OCI-LY7 (cell line): ENCODE measurements at regions not wholly inside any gene's neighbourhood (a gene's known extent, or its start where the extent isn't known, plus 50 kb on each side); places are given as distances from the start of the nearest gene placed in this dataset.
A peak's percentile ranks its signal among the peaks of the same experiment; 100 is the strongest.

ENCODE experiments used
- BruUV-seq: library from RNA; stranded (reverse); fragments of 400-500 nt; replicated peaks from 2 replicates; lab custom pipeline; 2021; lab: Mats Ljungman, UMichigan
- CTCF ChIA-PET: fragments of 300-600 bp; sonication (Branson Sonifier 250); formaldehyde crosslinking; loops from one replicate; lab custom pipeline; 2022; ENCODE audit warnings: antibody characterized with exemption; ENCODE audit not compliant: unreplicated experiment; lab: Charles Lee
- POLR2A ChIA-PET: fragments of 300-600 bp; sonication (Branson Sonifier 250); formaldehyde crosslinking; loops from one replicate; lab custom pipeline; 2022; ENCODE audit warnings: antibody characterized with exemption; lab: Charles Lee
- DNase-seq: peaks from one replicate; pipeline ENCODE4 v3.0.0-alpha.2; 2015; ENCODE audit warnings: low spot score
- H2AFZ ChIP-seq: fragments of 200-600 bp; sonication (generic), shearing (Covaris generic); 2 replicates; pipeline ENCODE4 v1.6.1; 2014; ENCODE audit warnings: mild to moderate bottlenecking, antibody characterized with exemption, low read length, moderate library complexity
- H3K27ac ChIP-seq: fragments of 200-600 bp; sonication (generic); 2 replicates; pipeline ENCODE4 v1.5.1; 2014; ENCODE audit warnings: mixed run types, low read depth, mild to moderate bottlenecking, moderate library complexity, low read length, inconsistent platforms; ENCODE audit not compliant: poor library complexity, severe bottlenecking
- H3K36me3 ChIP-seq: fragments of 200-600 bp; sonication (generic); 2 replicates; pipeline ENCODE4 v1.6.1; 2014; ENCODE audit warnings: mild to moderate bottlenecking, antibody characterized with exemption, low read length, moderate library complexity, mixed read lengths; ENCODE audit not compliant: insufficient read depth
- H3K4me1 ChIP-seq: fragments of 200-600 bp; sonication (generic); 2 replicates; pipeline ENCODE4 v1.5.1; 2014; ENCODE audit warnings: mild to moderate bottlenecking, low read length; ENCODE audit not compliant: insufficient read depth, poor library complexity, severe bottlenecking
- H3K4me2 ChIP-seq: fragments of 200-600 bp; sonication (generic); 2 replicates; pipeline ENCODE4 v1.6.1; 2014; ENCODE audit warnings: mild to moderate bottlenecking, low read length
- H3K4me3 ChIP-seq: fragments of 200-600 bp; sonication (generic); 2 replicates; pipeline ENCODE4 v1.5.1; 2014; ENCODE audit warnings: mild to moderate bottlenecking, low read depth, low read length; ENCODE audit not compliant: poor library complexity, severe bottlenecking
- H3K79me2 ChIP-seq: fragments of 200-600 bp; sonication (generic); 2 replicates; pipeline ENCODE4 v1.6.1; 2016; ENCODE audit warnings: low read depth, mild to moderate bottlenecking, low read length, moderate library complexity, mixed read lengths; ENCODE audit not compliant: insufficient read depth
- H3K9me2 ChIP-seq: fragments of 200-600 bp; sonication (generic); 2 replicates; pipeline ENCODE4 v1.6.1; 2016; ENCODE audit warnings: mild to moderate bottlenecking, low read length, mixed read lengths; ENCODE audit not compliant: insufficient read depth
- H3K9me3 ChIP-seq: fragments of 200-600 bp; sonication (generic); 2 replicates; pipeline ENCODE4 v1.6.1; 2014; ENCODE audit warnings: mild to moderate bottlenecking, mixed run types, low read length, mixed read lengths
- H4K20me1 ChIP-seq: fragments of 200-600 bp; sonication (generic); 2 replicates; pipeline ENCODE4 v1.6.1; 2014; ENCODE audit warnings: mild to moderate bottlenecking, antibody characterized with exemption, low read length, moderate library complexity, mixed read lengths; ENCODE audit not compliant: insufficient read depth
- CTCF ChIP-seq: fragments of 200-600 bp; sonication (generic); conservative IDR thresholded peaks from 2 replicates; pipeline ENCODE4 v1.5.1; 2014; ENCODE audit warnings: mild to moderate bottlenecking, antibody characterized with exemption, low read length, moderate library complexity, mixed read lengths
- EZH2phosphoT487 ChIP-seq: fragments of 200-600 bp; sonication (generic); IDR thresholded peaks from 2 replicates; pipeline ENCODE4 v1.6.1; 2018; ENCODE audit warnings: low read depth, borderline replicate concordance, mild to moderate bottlenecking, mixed run types, antibody characterized with exemption, low read length, moderate library complexity, mixed read lengths
- intact Hi-C: fragments of 100-400 bp; cut with micrococcal nuclease; formaldehyde crosslinking; loops from one replicate; pipeline ENCODE4 v1.10.0; 2022; ENCODE audit not compliant: unreplicated experiment

DNA sequence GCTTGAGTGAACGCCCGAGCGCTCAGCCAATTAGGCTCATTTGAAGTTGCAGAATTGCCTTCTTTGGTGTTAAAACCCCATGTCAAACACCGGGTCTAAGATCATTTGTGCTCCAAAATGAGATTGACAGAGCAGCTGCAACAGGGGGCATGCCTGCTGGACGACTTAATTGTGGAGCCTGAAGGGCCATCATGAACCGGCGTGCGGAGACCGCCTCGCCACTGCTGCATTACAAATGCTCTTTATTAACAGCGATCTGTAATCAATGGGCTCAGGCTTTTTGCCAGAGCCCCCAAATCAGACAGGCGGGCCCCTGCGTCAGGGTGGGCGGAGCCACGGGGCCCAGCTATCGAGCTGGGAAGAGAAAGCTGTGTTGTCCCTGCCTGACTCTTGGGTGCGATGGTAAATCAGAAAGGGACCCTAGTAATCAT, 183.2 kb downstream of the SIM1 start:
- Histone ChIP-seq H3K4me1 (no peaks in the 10 kb centered on the region), H3K36me3 (no peaks in the 10 kb centered on the region), H4K20me1 (no peaks in the 10 kb centered on the region), H3K9me3 (no peaks in the 10 kb centered on the region), H3K9me2 (no peaks in the 10 kb centered on the region), H3K4me2 (peak overlapping the region; percentile 3; the same call in 1 of the 2 replicates), H2AFZ (no peak overlapping the region), H3K27ac (no peak overlapping the region), H3K4me3 (no peak overlapping the region), H3K79me2 (no peaks in the 10 kb centered on the region)
- no peak for TF ChIP-seq CTCF
- no peak for TF ChIP-seq EZH2phosphoT487
- POLR2A ChIA-PET, result no interaction called here
- intact Hi-C loops, result no loop called here
- CTCF ChIA-PET, result no interaction called here
- no peak for DNase-seq
- BruUV-seq, result no TSS peak

DNA sequence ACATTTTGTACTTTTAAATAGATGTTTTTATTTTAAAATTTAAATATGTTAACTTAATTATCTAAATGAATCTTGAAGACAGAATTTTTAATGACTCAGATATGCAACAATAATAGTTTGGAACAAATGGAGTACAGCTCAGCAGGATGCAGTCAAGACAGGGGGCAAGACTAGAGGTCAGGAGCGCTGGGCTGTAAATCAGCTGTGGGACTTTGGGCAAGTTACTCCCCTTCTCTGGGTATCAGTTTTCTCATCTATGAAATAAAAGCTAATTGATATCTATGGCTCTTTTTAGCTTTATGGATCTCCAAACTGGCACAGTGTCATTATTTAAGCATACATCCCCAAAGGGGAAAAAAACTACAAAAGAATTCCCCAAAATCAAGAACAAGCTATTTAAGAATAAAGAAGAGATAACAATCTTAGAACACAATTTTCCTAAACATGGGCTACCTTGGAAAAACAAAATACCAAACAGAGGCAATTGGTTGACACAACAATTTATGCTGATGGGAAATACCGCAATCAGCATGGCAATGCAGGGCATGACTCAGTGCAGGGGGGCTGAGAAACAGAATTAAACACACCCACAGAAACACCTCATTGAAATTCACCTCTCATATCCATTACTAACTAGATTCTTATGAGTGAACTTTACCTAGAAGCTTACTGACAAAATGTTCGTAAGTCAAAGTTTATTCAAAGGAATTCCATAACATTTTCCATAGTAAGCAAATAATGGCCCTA, 188.2 kb downstream of the SIM1 start:
- Histone ChIP-seq H3K4me2 (no peak overlapping the region), H2AFZ (no peak overlapping the region), H3K9me3 (no peaks in the 10 kb centered on the region), H3K27ac (no peak overlapping the region), H4K20me1 (no peaks in the 10 kb centered on the region), H3K4me3 (no peak overlapping the region), H3K9me2 (no peaks in the 10 kb centered on the region), H3K36me3 (no peaks in the 10 kb centered on the region), H3K79me2 (no peaks in the 10 kb centered on the region), H3K4me1 (no peaks in the 10 kb centered on the region)
- no TSS peak for BruUV-seq
- ChIA-PET CTCF (no interaction called here), POLR2A (interaction anchor here (0.6 kb wide), 1 partner anchor 849 kb away, joined by 3 read pairs; no protein-coding TSS in a partner anchor)
- DNase-seq, result no peak
- intact Hi-C loops, result no loop called here
- TF ChIP-seq EZH2phosphoT487 (no peak), CTCF (no peak)

DNA sequence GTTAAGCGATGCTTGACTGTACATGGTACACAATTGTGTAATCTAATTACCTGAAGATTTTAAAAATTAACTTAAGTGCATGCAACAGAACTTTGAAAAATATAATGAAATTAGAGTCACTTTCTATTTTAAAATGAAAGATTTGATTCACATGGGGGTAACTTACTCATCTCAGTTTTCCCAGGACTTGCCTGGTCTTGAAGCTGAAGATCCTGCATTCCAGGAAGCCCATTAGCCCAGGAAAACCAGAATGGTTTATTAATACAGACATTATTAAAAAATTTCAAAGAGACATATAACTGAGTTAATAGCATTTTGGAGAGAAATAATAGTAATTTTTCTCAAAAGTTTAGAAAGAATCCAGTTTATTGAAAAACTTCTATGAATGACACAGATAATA, 190.6 kb downstream of the SIM1 start:
- H3K9me2 ChIP-seq, result no peaks in the 10 kb centered on the region
- POLR2A ChIA-PET, result interaction anchor here (0.8 kb wide), 1 partner anchor 43 kb away, joined by 3 read pairs; no protein-coding TSS in a partner anchor
- no peaks in the 10 kb centered on the region for H3K79me2 ChIP-seq
- H3K36me3 ChIP-seq, result no peaks in the 10 kb centered on the region
- H2AFZ ChIP-seq, result no peak overlapping the region
- no peaks in the 10 kb centered on the region for H3K4me1 ChIP-seq
- BruUV-seq, result no TSS peak
- CTCF ChIA-PET, result no interaction called here
- intact Hi-C loops, result no loop called here
- H3K4me2 ChIP-seq, result no peak overlapping the region
- H3K4me3 ChIP-seq, result no peak overlapping the region
- DNase-seq, result no peak
- no peaks in the 10 kb centered on the region for H3K9me3 ChIP-seq
- no peak overlapping the region for H3K27ac ChIP-seq
- no peaks in the 10 kb centered on the region for H4K20me1 ChIP-seq
- TF ChIP-seq EZH2phosphoT487 (no peak), CTCF (no peak)
